NCI-H82 treated with DMSO at 0.1 percent for 48 hours (cell line): ENCODE measurements at regions not wholly inside any gene's neighbourhood (a gene's known extent, or its start where the extent isn't known, plus 50 kb on each side); places are given as distances from the start of the nearest gene placed in this dataset.
"Not testable (repeated sequence)": the region's sequence is repeated elsewhere in the genome, so short reads cannot be mapped to it uniquely, and the experiment has no call there.

Experiments used
- DNase-seq: peaks from one replicate; lab custom pipeline; 2025; ENCODE audit not compliant: unreplicated experiment; lab: John Stamatoyannopoulos, UW

GRCh38 chr3:77707281-77707680, 667.4 kb downstream of the ROBO2 start:
- no peak for DNase-seq

- no peak for DNase-seq
Observed at GRCh38 chr3:77709155-77709554, 669.3 kb downstream of the ROBO2 start.

- no peak for DNase-seq
Observed at GRCh38 chr3:77718311-77718710, 678.4 kb downstream of the ROBO2 start.

GRCh38 chr3:77720460-77720971, 680.6 kb downstream of the ROBO2 start:
- DNase-seq, result no peak

- no peak for DNase-seq
Observed at GRCh38 chr3:77726517-77726916, 686.6 kb downstream of the ROBO2 start.

GRCh38 chr3:77746048-77746447, 706.1 kb downstream of the ROBO2 start:
- no peak for DNase-seq

- no peak for DNase-seq
Observed at GRCh38 chr3:77746892-77747291, 707.0 kb downstream of the ROBO2 start.

- not testable (repeated sequence) for DNase-seq
Observed at GRCh38 chr3:77756397-77756975, 716.6 kb downstream of the ROBO2 start.

- DNase-seq, result no peak
Observed at GRCh38 chr3:77772459-77772858, 732.6 kb downstream of the ROBO2 start.

GRCh38 chr3:77773084-77773483, 733.2 kb downstream of the ROBO2 start:
- DNase-seq, result no peak

GRCh38 chr3:77780278-77780996, 740.5 kb downstream of the ROBO2 start:
- DNase-seq, result peak; percentile 26

GRCh38 chr3:77786216-77786615, 746.3 kb downstream of the ROBO2 start:
- no peak for DNase-seq

GRCh38 chr3:77795013-77795412, 755.1 kb downstream of the ROBO2 start:
- no peak for DNase-seq

- no peak for DNase-seq
Observed at GRCh38 chr3:77799278-77799677, 759.4 kb downstream of the ROBO2 start.

GRCh38 chr3:77800893-77801292, 761.0 kb downstream of the ROBO2 start:
- DNase-seq, result no peak

- no peak for DNase-seq
Observed at GRCh38 chr3:77807312-77807711, 767.4 kb downstream of the ROBO2 start.

- no peak for DNase-seq
Observed at GRCh38 chr3:77814845-77815244, 774.9 kb downstream of the ROBO2 start.

GRCh38 chr3:77815467-77815866, 775.6 kb downstream of the ROBO2 start:
- DNase-seq, result no peak

GRCh38 chr3:77816366-77816765, 776.5 kb downstream of the ROBO2 start:
- DNase-seq, result no peak

- no peak for DNase-seq
Observed at GRCh38 chr3:77825001-77825827, 785.3 kb downstream of the ROBO2 start.

GRCh38 chr3:77835921-77836320, 796.0 kb downstream of the ROBO2 start:
- no peak for DNase-seq
